Adipocyte (in vitro differentiated cells): ENCODE measurements at regions not wholly inside any gene's neighbourhood (a gene's known extent, or its start where the extent isn't known, plus 50 kb on each side); places are given as distances from the start of the nearest gene placed in this dataset.

Source experiments
- DNase-seq: peaks from one replicate; pipeline ENCODE4 v3.0.0-alpha.2; 2015; ENCODE audit warnings: low read depth
- H3K27me3 ChIP-seq: replicated peaks from 2 replicates; pipeline ENCODE4 v1.7.0; 2013; ENCODE audit warnings: mild to moderate bottlenecking, low read length, moderate library complexity; ENCODE audit not compliant: control insufficient read depth, insufficient read depth
- H3K36me3 ChIP-seq: 2 replicates; pipeline ENCODE4 v1.7.0; 2013; ENCODE audit warnings: low read length, mild to moderate bottlenecking, moderate library complexity; ENCODE audit not compliant: control insufficient read depth, insufficient read depth, severe bottlenecking
- H3K4me1 ChIP-seq: 2 replicates; pipeline ENCODE4 v1.7.0; 2013; ENCODE audit warnings: mild to moderate bottlenecking, low read length, moderate library complexity; ENCODE audit not compliant: control insufficient read depth, insufficient read depth
- H3K4me3 ChIP-seq: 2 replicates; pipeline ENCODE4 v1.7.0; 2013; ENCODE audit warnings: mild to moderate bottlenecking, low read length, moderate library complexity
- H3K9ac ChIP-seq: 2 replicates; pipeline ENCODE4 v1.7.0; 2013; ENCODE audit warnings: mild to moderate bottlenecking, low read length, moderate library complexity
- H3K9me3 ChIP-seq: 2 replicates; pipeline ENCODE4 v1.7.0; 2013; ENCODE audit warnings: mild to moderate bottlenecking, low read length, moderate library complexity; ENCODE audit not compliant: control insufficient read depth

DNA sequence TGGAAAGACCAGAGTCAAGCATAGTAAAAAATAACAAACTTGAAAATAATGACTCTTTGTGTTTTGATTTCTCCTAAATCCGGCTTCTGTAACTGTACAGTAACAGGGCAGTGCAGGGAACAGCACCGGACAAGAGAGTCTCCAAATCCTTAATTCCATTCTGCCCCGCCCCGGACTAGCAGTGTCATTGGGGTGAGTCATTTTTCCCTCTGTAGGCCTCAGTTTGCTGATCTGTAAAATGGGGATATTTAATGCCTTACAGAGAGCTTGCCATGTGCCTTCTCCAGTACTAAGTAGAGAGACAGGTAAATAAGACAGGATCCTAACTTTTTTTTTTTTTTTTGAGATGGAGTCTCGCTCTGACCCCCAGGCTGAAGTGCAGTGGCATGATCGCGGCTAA is 83.6 kb upstream of the TBC1D3K start:
- no peaks in the 10 kb centered on the region for H3K9me3 ChIP-seq
- no peak overlapping the region for H3K9ac ChIP-seq
- H3K4me1 ChIP-seq, result no peaks in the 10 kb centered on the region
- no peaks in the 10 kb centered on the region for H3K36me3 ChIP-seq
- H3K4me3 ChIP-seq, result no peak overlapping the region
- peaks cover 75% of the 10 kb centered on the region for H3K27me3 ChIP-seq
- no peak for DNase-seq

DNA sequence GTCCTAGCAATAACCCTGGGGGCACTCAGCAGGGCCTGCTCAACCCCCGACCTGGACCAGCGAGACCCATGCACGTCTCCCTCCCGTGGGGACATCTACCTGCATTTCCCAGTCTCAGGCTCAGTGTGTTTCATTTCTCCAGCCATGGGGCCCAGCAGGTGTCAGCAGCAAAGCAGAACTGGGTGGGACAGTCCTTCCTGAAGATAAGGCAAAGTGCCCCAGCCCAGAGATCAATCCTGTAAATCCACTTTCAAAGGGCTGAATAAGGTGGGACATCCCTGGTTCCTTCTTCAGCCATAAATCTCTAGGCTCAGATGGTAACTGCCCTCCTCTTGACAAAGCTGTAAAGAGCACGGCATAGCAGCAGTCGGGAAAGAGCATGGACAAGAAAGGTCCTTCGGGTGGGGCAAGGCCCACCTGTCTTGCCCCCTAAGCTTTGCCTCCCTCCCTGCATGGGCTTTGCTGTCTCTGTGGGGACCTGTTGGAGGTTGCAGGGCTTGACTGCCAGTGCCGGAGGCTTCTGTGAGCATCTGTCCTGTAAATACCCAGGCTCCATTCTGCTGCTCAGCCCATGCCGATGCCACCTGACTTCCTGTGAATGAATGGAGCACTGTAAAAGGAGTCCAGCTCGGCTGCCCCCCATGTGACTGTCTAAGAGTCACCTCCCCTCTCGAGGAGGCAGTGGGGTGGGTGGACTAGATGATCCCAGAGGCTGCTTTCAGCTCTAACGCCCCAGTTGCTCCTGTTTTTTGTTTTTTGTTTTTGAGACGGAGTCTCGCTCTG is 84.8 kb upstream of the TBC1D3K start:
- no peak overlapping the region for H3K4me3 ChIP-seq
- no peak overlapping the region for H3K9ac ChIP-seq
- no peaks in the 10 kb centered on the region for H3K9me3 ChIP-seq
- DNase-seq, result no peak
- H3K4me1 ChIP-seq, result no peaks in the 10 kb centered on the region
- peaks cover 72% of the 10 kb centered on the region for H3K27me3 ChIP-seq
- H3K36me3 ChIP-seq, result no peaks in the 10 kb centered on the region

DNA sequence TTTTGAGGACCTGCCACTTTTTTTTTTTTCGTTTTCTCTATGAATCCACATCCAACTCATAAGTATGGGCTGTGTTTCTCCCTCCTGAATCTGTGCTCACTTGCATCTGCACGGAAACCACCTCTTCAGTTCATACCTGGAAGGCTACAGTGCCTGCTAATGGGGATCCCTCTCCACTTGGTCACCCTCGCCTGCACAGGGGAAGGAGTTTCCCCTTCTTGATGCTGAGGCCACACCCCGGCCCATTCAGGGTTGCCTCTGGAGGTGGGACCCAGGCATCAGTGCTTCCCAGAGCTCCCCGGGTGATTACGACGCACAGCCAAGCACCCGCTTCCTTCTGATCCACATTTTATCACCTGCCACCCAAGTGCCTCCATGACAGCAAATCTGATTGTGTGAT is 85.9 kb upstream of the TBC1D3K start:
- Histone ChIP-seq H3K27me3 (peaks cover 72% of the 10 kb centered on the region), H3K36me3 (no peaks in the 10 kb centered on the region), H3K9ac (no peak overlapping the region), H3K4me3 (no peak overlapping the region), H3K4me1 (no peaks in the 10 kb centered on the region), H3K9me3 (no peaks in the 10 kb centered on the region)
- DNase-seq, result no peak

DNA sequence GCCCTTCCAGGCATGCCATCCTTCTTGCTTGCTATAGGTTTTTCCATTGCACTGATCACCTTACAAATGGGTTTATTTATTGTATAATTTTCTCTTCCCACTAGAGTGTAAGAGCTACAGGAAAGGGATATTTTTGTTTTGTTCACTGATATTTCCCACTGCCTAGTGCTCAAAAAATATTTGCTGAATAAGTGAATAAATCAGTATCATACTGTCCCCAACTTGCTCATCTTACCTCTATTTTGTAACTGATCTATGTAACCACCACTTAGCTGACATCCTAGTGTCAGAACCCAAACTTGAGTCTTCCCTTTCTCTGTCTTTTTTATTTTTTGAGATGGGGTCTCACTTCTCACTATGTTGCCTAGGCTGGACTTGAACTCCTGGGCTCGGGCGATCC is 87.6 kb upstream of the TBC1D3K start:
- Histone ChIP-seq H3K9me3 (no peaks in the 10 kb centered on the region), H3K36me3 (no peaks in the 10 kb centered on the region), H3K9ac (no peak overlapping the region), H3K4me1 (no peaks in the 10 kb centered on the region), H3K27me3 (peaks cover 66% of the 10 kb centered on the region), H3K4me3 (no peak overlapping the region)
- DNase-seq, result no peak

DNA sequence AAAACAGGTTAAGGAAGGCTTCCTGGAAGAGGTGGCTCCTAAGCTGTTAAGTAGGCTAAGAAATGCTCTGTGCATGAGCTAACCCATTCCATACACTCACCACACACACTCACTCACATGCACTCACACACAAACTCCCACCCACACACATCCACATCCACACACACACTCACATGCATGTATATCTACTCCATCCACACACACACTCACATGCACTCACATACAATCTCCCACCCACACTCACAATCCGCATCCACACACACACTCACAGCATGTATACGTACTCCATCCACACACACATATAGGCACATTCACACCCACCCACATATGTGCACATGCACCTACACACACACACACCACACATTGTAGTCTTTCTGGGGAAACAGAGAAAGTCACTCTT is 89.3 kb upstream of the HNF1B start:
- H3K4me1 ChIP-seq, result no peaks in the 10 kb centered on the region
- DNase-seq, result no peak
- H3K36me3 ChIP-seq, result no peaks in the 10 kb centered on the region
- H3K4me3 ChIP-seq, result no peak overlapping the region
- H3K9me3 ChIP-seq, result no peaks in the 10 kb centered on the region
- peaks cover 54% of the 10 kb centered on the region for H3K27me3 ChIP-seq
- H3K9ac ChIP-seq, result no peak overlapping the region

DNA sequence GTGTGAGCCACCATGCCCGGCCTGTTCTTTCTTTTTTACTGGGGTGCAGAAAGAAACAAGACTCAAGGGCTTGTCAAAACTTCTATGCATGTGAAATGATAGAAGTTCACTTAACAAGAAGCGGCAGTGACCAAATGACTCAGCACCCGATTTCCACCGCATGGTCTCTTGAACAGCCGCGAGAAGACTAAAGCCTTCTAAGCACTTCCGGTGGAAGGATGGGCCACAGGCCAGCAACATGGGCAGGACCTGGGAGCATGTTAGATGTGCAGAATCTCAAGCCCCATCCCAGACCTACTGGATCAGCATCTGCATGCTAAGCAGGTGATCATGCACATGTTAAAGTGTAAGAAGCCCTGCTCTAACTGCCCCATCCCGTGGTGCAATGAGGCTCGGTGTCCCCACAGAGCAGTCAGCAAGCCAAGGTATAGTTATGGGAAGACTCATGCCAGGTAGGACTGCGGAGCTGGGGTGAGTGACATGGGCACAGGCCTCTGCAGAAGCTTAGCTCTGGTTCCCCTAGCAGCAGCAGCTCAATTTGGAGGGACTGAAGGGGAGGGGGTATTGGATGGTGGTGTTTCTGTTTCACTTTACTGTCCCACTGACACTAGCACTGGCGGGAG is 88.5 kb upstream of the HNF1B start:
- Histone ChIP-seq H3K9ac (no peak overlapping the region), H3K4me1 (no peaks in the 10 kb centered on the region), H3K4me3 (no peak overlapping the region), H3K36me3 (no peaks in the 10 kb centered on the region), H3K9me3 (no peaks in the 10 kb centered on the region), H3K27me3 (peaks cover 46% of the 10 kb centered on the region)
- DNase-seq, result no peak

DNA sequence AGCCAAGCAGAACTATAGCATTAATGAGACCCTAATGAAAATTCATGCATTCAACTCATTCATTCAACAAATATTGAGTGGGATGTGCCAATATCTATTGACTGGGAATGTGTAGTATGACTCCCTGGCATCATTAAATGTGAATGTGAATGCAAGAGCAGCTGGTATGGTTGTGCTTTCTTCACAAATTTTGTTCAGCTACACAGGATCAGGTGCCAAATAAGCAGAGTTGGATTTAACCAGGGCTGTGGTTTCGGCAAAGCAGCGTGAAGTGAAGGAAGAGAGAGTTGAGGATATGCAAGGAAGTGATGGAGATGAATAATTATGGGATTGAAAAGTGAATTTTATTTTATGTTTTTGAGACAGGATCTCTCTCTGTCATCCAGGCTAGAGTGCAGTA is 87.1 kb upstream of the HNF1B start:
- Histone ChIP-seq H3K4me3 (no peak overlapping the region), H3K4me1 (no peaks in the 10 kb centered on the region), H3K36me3 (no peaks in the 10 kb centered on the region), H3K9me3 (no peaks in the 10 kb centered on the region), H3K27me3 (peaks cover 41% of the 10 kb centered on the region), H3K9ac (no peak overlapping the region)
- no peak for DNase-seq

DNA sequence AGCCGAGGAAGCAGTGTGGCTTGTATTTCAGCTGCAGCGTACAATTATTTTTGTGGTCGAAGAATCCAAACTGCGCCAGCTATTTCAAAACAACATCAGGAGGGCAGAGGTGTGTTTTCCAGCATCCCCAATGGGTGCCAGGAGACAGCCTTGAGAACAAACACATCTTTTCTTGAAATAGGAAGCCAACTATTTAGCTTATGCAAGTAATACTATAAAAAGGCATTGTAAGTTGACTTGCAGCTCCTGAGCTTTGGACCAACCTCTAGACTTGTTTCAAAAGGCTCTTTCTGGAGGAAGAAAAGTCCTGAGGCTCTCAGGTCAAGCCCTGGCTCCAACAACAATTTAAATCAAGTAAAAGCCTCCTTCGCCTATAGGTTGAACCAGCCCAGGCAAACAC is 86.6 kb upstream of the HNF1B start:
- Histone ChIP-seq H3K9ac (no peak overlapping the region), H3K36me3 (no peaks in the 10 kb centered on the region), H3K27me3 (peaks cover 40% of the 10 kb centered on the region), H3K4me3 (no peak overlapping the region), H3K4me1 (no peaks in the 10 kb centered on the region), H3K9me3 (no peaks in the 10 kb centered on the region)
- no peak for DNase-seq

DNA sequence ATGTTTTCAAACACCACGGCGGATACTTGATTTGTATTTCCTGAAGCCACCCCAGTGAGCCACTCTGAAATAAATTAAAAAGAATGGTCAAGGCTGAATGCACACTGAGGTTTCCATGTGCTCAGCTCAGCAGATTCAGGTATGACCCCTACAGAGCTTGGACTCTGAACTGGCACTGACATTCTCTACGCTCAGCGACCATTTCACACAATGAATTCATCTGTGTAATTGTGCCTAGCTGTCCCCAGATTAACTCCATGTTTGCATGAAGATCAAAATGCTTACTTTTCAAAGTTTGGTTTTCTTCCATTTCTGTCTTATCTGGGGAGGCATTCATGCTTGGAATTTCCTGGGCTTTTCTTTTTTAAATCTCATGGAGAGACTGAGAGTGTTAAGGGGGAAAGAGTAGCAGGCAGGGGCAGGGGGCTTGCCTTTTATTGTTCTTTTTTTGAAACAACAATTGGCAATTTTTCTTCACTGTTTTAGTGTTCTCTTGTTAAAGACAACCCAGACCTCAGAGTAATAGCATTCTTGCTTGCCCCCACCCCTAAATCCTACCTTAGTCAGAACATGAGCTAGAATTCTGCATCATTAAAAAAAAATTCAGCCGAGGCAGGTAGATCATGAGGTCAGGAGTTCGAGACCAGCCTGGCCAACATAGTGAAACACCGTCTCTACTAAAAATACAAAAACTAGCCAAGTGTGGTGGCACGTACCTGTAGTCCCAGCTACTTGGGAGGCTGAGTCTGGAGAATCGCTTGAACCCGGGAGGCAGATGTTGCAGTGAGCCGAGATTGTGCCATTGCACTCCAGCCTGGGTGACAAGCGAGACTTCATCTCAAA is 85.5 kb upstream of the HNF1B start:
- no peaks in the 10 kb centered on the region for H3K9me3 ChIP-seq
- no peak for DNase-seq
- peaks cover 37% of the 10 kb centered on the region for H3K27me3 ChIP-seq
- H3K9ac ChIP-seq, result no peak overlapping the region
- no peaks in the 10 kb centered on the region for H3K4me1 ChIP-seq
- H3K36me3 ChIP-seq, result no peaks in the 10 kb centered on the region
- H3K4me3 ChIP-seq, result no peak overlapping the region

DNA sequence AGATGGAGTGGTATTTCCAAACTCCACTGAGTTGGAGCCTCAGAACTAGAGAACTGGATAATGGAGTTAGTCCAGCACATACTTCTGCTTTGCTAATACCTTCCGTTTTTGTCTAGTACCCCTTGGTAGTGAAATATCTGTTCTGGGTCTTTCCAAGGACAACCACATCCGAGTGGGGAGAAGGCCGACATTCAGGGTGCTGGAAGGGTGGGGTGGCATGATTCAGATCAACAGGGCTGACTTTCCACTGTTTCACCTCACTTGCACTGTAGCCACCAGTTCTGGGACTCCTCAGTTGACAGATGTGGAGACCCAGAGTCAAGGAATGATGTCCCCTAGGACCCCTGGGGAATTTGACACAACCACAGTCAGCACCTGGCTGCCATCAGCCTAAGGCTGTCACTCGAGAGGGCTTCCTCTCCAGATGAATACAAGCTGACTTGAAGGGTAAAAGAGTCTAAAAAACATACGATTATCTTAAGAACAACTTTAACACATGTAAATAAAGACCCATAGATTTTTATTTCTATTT is 84.8 kb upstream of the HNF1B start:
- Histone ChIP-seq H3K9ac (no peak overlapping the region), H3K27me3 (peaks cover 32% of the 10 kb centered on the region), H3K9me3 (no peaks in the 10 kb centered on the region), H3K4me1 (no peaks in the 10 kb centered on the region), H3K36me3 (no peaks in the 10 kb centered on the region), H3K4me3 (no peak overlapping the region)
- no peak for DNase-seq

DNA sequence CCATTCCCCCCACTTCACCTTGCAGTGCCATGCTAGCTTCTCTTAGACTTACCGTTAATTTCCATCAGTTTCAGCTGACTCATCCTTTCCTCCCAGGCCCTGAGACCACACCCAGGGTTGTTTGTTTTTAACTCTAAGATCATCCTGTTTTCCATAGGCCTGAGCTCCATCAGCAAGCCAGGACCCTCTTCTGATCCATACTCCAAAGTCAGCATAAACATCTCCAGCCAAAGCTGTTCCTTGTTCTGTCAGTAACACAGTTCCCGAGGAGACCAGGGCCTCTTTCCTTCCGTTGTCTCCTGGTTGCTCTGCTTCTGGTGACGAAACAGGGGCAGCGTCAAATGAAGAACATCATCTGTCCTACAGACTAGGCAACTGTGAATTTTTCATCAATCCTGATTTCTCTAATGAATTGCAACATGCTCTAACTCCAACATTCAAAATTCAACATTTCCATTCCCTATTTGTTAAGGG is 83.8 kb upstream of the HNF1B start:
- peak; percentile 34 for DNase-seq
- no peak overlapping the region for H3K9ac ChIP-seq
- no peak overlapping the region for H3K4me3 ChIP-seq
- no peaks in the 10 kb centered on the region for H3K4me1 ChIP-seq
- no peaks in the 10 kb centered on the region for H3K36me3 ChIP-seq
- H3K27me3 ChIP-seq, result peaks cover 24% of the 10 kb centered on the region
- H3K9me3 ChIP-seq, result no peaks in the 10 kb centered on the region
